ENCODE measurements at regions not wholly inside any gene's neighbourhood (a gene's known extent, or its start where the extent isn't known, plus 50 kb on each side); places are given as distances from the start of the nearest gene placed in this dataset.

DNA sequence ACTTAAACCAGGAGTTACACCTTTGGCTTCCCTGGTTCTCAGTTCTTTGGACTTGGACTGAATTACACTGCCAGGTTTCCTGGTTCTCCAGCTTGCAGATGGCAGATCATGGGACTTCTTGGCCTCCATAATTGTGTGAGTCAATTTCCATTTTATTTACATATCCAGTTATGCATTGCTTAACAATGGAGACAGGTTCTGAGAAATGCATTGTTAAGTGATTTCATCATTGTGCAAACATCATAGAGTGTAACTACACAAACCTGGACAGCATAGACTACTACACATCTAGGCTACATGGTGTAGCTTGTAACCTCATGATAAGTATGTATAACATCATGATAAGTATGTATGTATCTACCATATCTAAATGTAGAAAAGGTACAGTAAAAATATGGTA, 276.1 kb upstream of the BTG1 start:
- intact Hi-C loops (cut with micrococcal nuclease; ENCODE audit: unreplicated experiment), result no loop called here
- H3K27ac ChIP-seq (ENCODE audit: low read depth, low read length, poor library complexity, severe bottlenecking), result no peak overlapping the region
- TF ChIP-seq, protein P1, sequence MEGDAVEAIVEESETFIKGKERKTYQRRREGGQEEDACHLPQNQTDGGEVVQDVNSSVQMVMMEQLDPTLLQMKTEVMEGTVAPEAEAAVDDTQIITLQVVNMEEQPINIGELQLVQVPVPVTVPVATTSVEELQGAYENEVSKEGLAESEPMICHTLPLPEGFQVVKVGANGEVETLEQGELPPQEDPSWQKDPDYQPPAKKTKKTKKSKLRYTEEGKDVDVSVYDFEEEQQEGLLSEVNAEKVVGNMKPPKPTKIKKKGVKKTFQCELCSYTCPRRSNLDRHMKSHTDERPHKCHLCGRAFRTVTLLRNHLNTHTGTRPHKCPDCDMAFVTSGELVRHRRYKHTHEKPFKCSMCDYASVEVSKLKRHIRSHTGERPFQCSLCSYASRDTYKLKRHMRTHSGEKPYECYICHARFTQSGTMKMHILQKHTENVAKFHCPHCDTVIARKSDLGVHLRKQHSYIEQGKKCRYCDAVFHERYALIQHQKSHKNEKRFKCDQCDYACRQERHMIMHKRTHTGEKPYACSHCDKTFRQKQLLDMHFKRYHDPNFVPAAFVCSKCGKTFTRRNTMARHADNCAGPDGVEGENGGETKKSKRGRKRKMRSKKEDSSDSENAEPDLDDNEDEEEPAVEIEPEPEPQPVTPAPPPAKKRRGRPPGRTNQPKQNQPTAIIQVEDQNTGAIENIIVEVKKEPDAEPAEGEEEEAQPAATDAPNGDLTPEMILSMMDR (conservative IDR thresholded peaks at IDR 0.05; ENCODE audit: low read depth, low read length), result no peak
- TF ChIP-seq EZH2 (IDR thresholded peaks at IDR 0.05; ENCODE audit: borderline replicate concordance, low read depth, low read length, poor library complexity, severe bottlenecking), result no peak
- BruUV-seq (replicated peaks), result no TSS peak
- no peak for DNase-seq (ENCODE audit: low spot score)
- no peaks in the 10 kb centered on the region for H3K27me3 ChIP-seq (replicated peaks; ENCODE audit: insufficient read depth, low read depth, low read length, poor library complexity)
- no peak overlapping the region for H3K4me3 ChIP-seq (ENCODE audit: low read depth, low read length, poor library complexity, severe bottlenecking)
- ChIA-PET POLR2A (ENCODE audit: low non-redundant PET) (no interaction called here), CTCF (no interaction called here)
- no peaks in the 10 kb centered on the region for H3K36me3 ChIP-seq (ENCODE audit: insufficient read depth, low read length, poor library complexity, severe bottlenecking)
- peaks cover 22% of the 10 kb centered on the region for H3K4me1 ChIP-seq (ENCODE audit: insufficient read depth, low read length, poor library complexity, severe bottlenecking)
- no peaks in the 10 kb centered on the region for H3K9me3 ChIP-seq (ENCODE audit: low read depth, low read length, poor library complexity, severe bottlenecking)

DNA sequence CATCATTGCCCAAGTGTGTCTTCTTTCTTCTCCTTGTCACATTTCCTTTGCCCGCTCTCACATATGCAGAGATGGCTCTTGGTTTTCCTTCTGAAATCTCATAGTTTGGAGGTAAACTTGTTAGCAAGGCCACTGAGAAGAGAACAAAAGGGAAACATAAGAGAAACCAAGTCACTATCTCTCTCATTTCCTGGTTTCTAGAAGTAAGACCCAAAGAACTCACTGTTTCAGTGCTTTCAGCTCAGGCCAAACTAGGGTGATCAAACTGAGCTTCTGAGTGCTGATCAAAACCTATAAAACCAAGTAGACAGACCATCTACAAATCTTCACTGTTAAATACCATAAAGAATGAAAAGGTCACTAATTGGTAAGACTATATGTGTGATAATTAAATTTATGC, 275.4 kb upstream of the BTG1 start:
- peaks cover 22% of the 10 kb centered on the region for H3K4me1 ChIP-seq (ENCODE audit: insufficient read depth, low read length, poor library complexity, severe bottlenecking)
- BruUV-seq (replicated peaks), result no TSS peak
- H3K4me3 ChIP-seq (ENCODE audit: low read depth, low read length, poor library complexity, severe bottlenecking), result no peak overlapping the region
- intact Hi-C loops (cut with micrococcal nuclease; ENCODE audit: unreplicated experiment), result no loop called here
- no peaks in the 10 kb centered on the region for H3K9me3 ChIP-seq (ENCODE audit: low read depth, low read length, poor library complexity, severe bottlenecking)
- H3K27me3 ChIP-seq (replicated peaks; ENCODE audit: insufficient read depth, low read depth, low read length, poor library complexity), result no peaks in the 10 kb centered on the region
- H3K36me3 ChIP-seq (ENCODE audit: insufficient read depth, low read length, poor library complexity, severe bottlenecking), result no peaks in the 10 kb centered on the region
- TF ChIP-seq EZH2 (IDR thresholded peaks at IDR 0.05; ENCODE audit: borderline replicate concordance, low read depth, low read length, poor library complexity, severe bottlenecking), result no peak
- TF ChIP-seq, protein P1 (conservative IDR thresholded peaks at IDR 0.05; ENCODE audit: low read depth, low read length), result no peak
- no peak overlapping the region for H3K27ac ChIP-seq (ENCODE audit: low read depth, low read length, poor library complexity, severe bottlenecking)
- ChIA-PET POLR2A (ENCODE audit: low non-redundant PET) (no interaction called here), CTCF (no interaction called here)
- no peak for DNase-seq (ENCODE audit: low spot score)

DNA sequence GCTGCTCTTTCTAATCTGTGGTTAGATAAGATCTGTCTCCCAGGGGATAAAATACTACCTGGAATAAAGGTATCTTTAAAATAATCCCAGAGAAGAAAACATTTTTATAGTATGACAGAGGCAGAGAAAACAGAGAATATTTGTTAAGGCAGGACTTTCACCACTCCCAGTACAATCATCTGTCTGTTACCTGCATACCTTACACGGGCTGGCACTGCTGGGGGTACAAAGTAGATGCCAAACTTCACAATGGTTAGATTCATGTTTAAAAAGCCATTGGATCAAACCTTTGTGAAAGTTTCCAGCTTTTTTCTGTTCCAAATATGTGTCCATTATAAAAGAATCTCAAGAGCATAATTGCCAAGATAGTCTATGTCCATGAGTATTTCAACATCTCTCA, 273.6 kb upstream of the BTG1 start:
- no peak for DNase-seq (ENCODE audit: low spot score)
- CTCF ChIA-PET, result no interaction called here
- TF ChIP-seq EZH2 (IDR thresholded peaks at IDR 0.05; ENCODE audit: borderline replicate concordance, low read depth, low read length, poor library complexity, severe bottlenecking), result no peak
- TF ChIP-seq, protein P1 (conservative IDR thresholded peaks at IDR 0.05; ENCODE audit: low read depth, low read length), result no peak
- H3K36me3 ChIP-seq (ENCODE audit: insufficient read depth, low read length, poor library complexity, severe bottlenecking), result no peaks in the 10 kb centered on the region
- H3K27me3 ChIP-seq (replicated peaks; ENCODE audit: insufficient read depth, low read depth, low read length, poor library complexity), result no peaks in the 10 kb centered on the region
- no peaks in the 10 kb centered on the region for H3K9me3 ChIP-seq (ENCODE audit: low read depth, low read length, poor library complexity, severe bottlenecking)
- BruUV-seq (replicated peaks), result no TSS peak
- H3K4me3 ChIP-seq (ENCODE audit: low read depth, low read length, poor library complexity, severe bottlenecking), result no peak overlapping the region
- no peak overlapping the region for H3K27ac ChIP-seq (ENCODE audit: low read depth, low read length, poor library complexity, severe bottlenecking)
- intact Hi-C loops (cut with micrococcal nuclease; ENCODE audit: unreplicated experiment), result no loop called here
- H3K4me1 ChIP-seq (ENCODE audit: insufficient read depth, low read length, poor library complexity, severe bottlenecking), result peaks cover 16% of the 10 kb centered on the region
- POLR2A ChIA-PET (ENCODE audit: low non-redundant PET), result no interaction called here

All from A673 (cell line).